Upper lobe of left lung (tissue), 6 donors: ENCODE measurements at regions not wholly inside any gene's neighbourhood (a gene's known extent, or its start where the extent isn't known, plus 50 kb on each side); places are given as distances from the start of the nearest gene placed in this dataset.

Experiments
- ATAC-seq, 2 donors: fragments of 200-7000 bp; cut with Tn5 transposase; one replicate each; pipeline ENCODE4 v1.9.1; 2022; ENCODE audit warnings: mild to moderate bottlenecking in 2 of 2, moderate library complexity in 2 of 2; ENCODE audit not compliant: low FRiP score in 2 of 2
- DNase-seq, 2 donors: peaks; one replicate each; pipeline ENCODE4 v3.0.0-alpha.2; 2019 to 2020
- H3K27ac ChIP-seq, 4 donors: fragments of 200-600 bp; sonication (generic); one replicate each; pipeline ENCODE4 v1.5.1; 2016 to 2019
- H3K27me3 ChIP-seq, 4 donors: fragments of 200-600 bp; sonication (generic); one replicate each; pipeline ENCODE4 v1.5.1; 2017 to 2019
- H3K36me3 ChIP-seq, 4 donors: fragments of 200-600 bp; sonication (generic); one replicate each; pipeline ENCODE4 v1.5.1; 2016 to 2019
- H3K4me1 ChIP-seq, 4 donors: fragments of 200-600 bp; sonication (generic); one replicate each; pipeline ENCODE4 v1.5.1; 2018 to 2019
- H3K4me3 ChIP-seq, 4 donors: fragments of 200-600 bp; sonication (generic); one replicate each; pipeline ENCODE4 v1.5.1; 2017 to 2019; ENCODE audit warnings: mild to moderate bottlenecking in 2 of 4, moderate library complexity in 1 of 4
- H3K9me3 ChIP-seq, 4 donors: fragments of 200-600 bp; sonication (generic); one replicate each; pipeline ENCODE4 v1.5.1; 2018 to 2019
- CTCF ChIP-seq, 6 experiments: fragments of 450-650 bp in 4 of 6; fragments of 200-600 bp in 2 of 6; sonication (generic) in 2 of 6; IDR thresholded peaks; one replicate each; pipeline ENCODE4 v1.5.1; 2016 to 2019; ENCODE audit warnings: antibody characterized with exemption in 6 of 6
- EP300 ChIP-seq, 4 donors: sonication (generic); formaldehyde crosslinking; IDR thresholded peaks; one replicate each; pipeline ENCODE4 v1.5.1; 2017; ENCODE audit warnings: antibody characterized with exemption in 4 of 4, control low read depth in 2 of 4
- POLR2A ChIP-seq, 4 donors: fragments of 450-650 bp; IDR thresholded peaks; one replicate each; pipeline ENCODE4 v1.5.1; 2016 to 2017; ENCODE audit warnings: antibody characterized with exemption in 4 of 4, mild to moderate bottlenecking in 2 of 4
- POLR2AphosphoS5 ChIP-seq, 2 donors: sonication (generic); formaldehyde crosslinking; IDR thresholded peaks; one replicate each; pipeline ENCODE4 v1.5.1; 2017; ENCODE audit warnings: antibody characterized with exemption in 2 of 2
- WGBS, 2 donors: methylation state at CpG; one replicate each; pipeline ENCODE4 v1.1.5; 2017 to 2018; 5-methylcytosine and 5-hydroxymethylcytosine counted together
- donor health status: DM: no; HTN: no; CAD: no; lungs with moderate emphysema.
- donor health status: DM: no; HTN: yes; CAD: no; lungs with severe emphysema.

DNA sequence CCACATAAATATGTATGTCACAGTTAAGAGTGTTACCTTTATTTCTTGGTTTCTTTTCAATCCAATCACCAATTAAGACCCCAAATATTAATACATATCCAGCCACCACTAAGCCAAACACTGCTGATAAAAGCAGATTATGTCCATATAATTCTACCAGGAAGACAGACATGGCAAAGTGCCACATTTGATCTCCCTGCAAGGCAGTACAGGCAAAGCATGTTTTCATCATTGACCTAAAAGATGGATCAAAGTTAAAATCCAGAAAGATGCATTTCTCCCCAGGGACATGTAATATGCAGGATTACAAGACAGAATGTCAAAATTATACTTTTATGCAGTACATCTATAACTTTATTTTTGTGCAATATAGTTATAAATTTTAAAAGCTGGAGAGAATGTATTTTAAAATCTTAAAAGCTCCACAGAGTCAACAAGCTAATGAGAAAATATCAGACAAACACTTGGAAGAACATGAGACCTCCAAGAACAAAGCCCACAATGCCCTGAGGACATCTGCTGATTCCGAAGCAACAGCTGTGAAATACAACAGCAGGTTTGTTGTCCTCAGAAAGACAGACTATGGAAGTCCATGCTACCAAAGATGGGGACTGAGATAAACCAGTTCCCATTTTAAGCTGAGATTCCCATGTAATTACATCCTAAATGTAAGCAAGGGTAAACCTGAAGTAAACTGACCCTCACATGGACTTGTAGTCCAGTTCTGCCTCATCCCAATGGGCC, 54.5 kb upstream of the TOMM7 start:
- Histone ChIP-seq H3K27ac (no peak overlapping the region), H3K4me3 (no peak overlapping the region), H3K36me3 (no peaks in the 10 kb centered on the region), H3K27me3 (no peaks in the 10 kb centered on the region), H3K9me3 (no peaks in the 10 kb centered on the region), H3K4me1 (no peaks in the 10 kb centered on the region)
- no peak for ATAC-seq
- TF ChIP-seq CTCF (IDR thresholded peaks at IDR 0.05): no peak
- no peak for TF ChIP-seq POLR2A (IDR thresholded peaks at IDR 0.05)
- TF ChIP-seq EP300 (IDR thresholded peaks at IDR 0.05): no peak
- TF ChIP-seq POLR2AphosphoS5 (IDR thresholded peaks at IDR 0.05): no peak
- no peak for DNase-seq
- 90% methylated on average over 1 of the region's 1 CpG for WGBS, 2 donors

GRCh38 chr7:22875470-22875869, 52.8 kb upstream of the TOMM7 start:
- WGBS, 2 donors: 95% methylated on average over 8 of the region's 8 CpGs
- Histone ChIP-seq H3K27me3 (no peaks in the 10 kb centered on the region), H3K9me3 (no peaks in the 10 kb centered on the region), H3K4me1 (no peaks in the 10 kb centered on the region), H3K36me3 (no peaks in the 10 kb centered on the region), H3K4me3 (no peak overlapping the region), H3K27ac (no peak overlapping the region)
- TF ChIP-seq POLR2AphosphoS5 (IDR thresholded peaks at IDR 0.05): no peak
- no peak for TF ChIP-seq POLR2A (IDR thresholded peaks at IDR 0.05)
- no peak for TF ChIP-seq CTCF (IDR thresholded peaks at IDR 0.05)
- no peak for TF ChIP-seq EP300 (IDR thresholded peaks at IDR 0.05)
- ATAC-seq (no peak), DNase-seq (no peak)

GRCh38 chr7:22874904-22875303, 52.3 kb upstream of the TOMM7 start:
- ATAC-seq (no peak), DNase-seq (peak in 1 of 2 donors; percentile 71)
- Histone ChIP-seq H3K36me3 (no peaks in the 10 kb centered on the region), H3K27me3 (no peaks in the 10 kb centered on the region), H3K27ac (no peak overlapping the region), H3K4me3 (no peak overlapping the region), H3K4me1 (no peaks in the 10 kb centered on the region), H3K9me3 (no peaks in the 10 kb centered on the region)
- no peak for TF ChIP-seq POLR2A (IDR thresholded peaks at IDR 0.05)
- TF ChIP-seq POLR2AphosphoS5 (IDR thresholded peaks at IDR 0.05): no peak
- no peak for TF ChIP-seq CTCF (IDR thresholded peaks at IDR 0.05)
- TF ChIP-seq EP300 (IDR thresholded peaks at IDR 0.05): no peak
- WGBS, 2 donors: 85 to 89% methylated on average over 7 to 9 of the region's 9 CpGs
